Stomach (tissue), 4 donors: ENCODE measurements at regions not wholly inside any gene's neighbourhood (a gene's known extent, or its start where the extent isn't known, plus 50 kb on each side); places are given as distances from the start of the nearest gene placed in this dataset.
"Not testable (repeated sequence)": the region's sequence is repeated elsewhere in the genome, so short reads cannot be mapped to it uniquely, and the experiment has no call there.

ENCODE experiments used
- POLR2A ChIP-seq, 4 donors: fragments of 450-650 bp; IDR thresholded peaks; one replicate each; pipeline ENCODE4 v1.6.1; 2016; ENCODE audit warnings: antibody characterized with exemption in 4 of 4, control low read depth in 2 of 4, mild to moderate bottlenecking in 1 of 4, moderate library complexity in 1 of 4
- POLR2AphosphoS5 ChIP-seq, 3 donors: sonication (generic); formaldehyde crosslinking; IDR thresholded peaks; one replicate each; pipeline ENCODE4 v1.6.1; 2016; ENCODE audit warnings: antibody characterized with exemption in 3 of 3
- TF ChIP-seq, protein P1 (sequence below), 7 experiments: fragments of 450-650 bp in 4 of 7; fragments of 200-600 bp in 3 of 7; sonication (generic) in 3 of 7; IDR thresholded peaks; one replicate each; pipeline ENCODE4 v1.5.1; 2016 to 2019; ENCODE audit warnings: antibody characterized with exemption in 7 of 7, control low read depth in 2 of 7, mild to moderate bottlenecking in 1 of 7

GRCh38 chr16:16754992-16755667 lies 376.2 kb downstream of the NPIPA7 start:
- not testable (repeated sequence) for TF ChIP-seq POLR2A, POLR2AphosphoS5 (IDR thresholded peaks at IDR 0.05)
- TF ChIP-seq, protein P1, sequence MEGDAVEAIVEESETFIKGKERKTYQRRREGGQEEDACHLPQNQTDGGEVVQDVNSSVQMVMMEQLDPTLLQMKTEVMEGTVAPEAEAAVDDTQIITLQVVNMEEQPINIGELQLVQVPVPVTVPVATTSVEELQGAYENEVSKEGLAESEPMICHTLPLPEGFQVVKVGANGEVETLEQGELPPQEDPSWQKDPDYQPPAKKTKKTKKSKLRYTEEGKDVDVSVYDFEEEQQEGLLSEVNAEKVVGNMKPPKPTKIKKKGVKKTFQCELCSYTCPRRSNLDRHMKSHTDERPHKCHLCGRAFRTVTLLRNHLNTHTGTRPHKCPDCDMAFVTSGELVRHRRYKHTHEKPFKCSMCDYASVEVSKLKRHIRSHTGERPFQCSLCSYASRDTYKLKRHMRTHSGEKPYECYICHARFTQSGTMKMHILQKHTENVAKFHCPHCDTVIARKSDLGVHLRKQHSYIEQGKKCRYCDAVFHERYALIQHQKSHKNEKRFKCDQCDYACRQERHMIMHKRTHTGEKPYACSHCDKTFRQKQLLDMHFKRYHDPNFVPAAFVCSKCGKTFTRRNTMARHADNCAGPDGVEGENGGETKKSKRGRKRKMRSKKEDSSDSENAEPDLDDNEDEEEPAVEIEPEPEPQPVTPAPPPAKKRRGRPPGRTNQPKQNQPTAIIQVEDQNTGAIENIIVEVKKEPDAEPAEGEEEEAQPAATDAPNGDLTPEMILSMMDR (IDR thresholded peaks at IDR 0.05): not testable (repeated sequence)
